HG03095 (cell line): ENCODE measurements at regions not wholly inside any gene's neighbourhood (a gene's known extent, or its start where the extent isn't known, plus 50 kb on each side); places are given as distances from the start of the nearest gene placed in this dataset.
"Not testable (repeated sequence)": the region's sequence is repeated elsewhere in the genome, so short reads cannot be mapped to it uniquely, and the experiment has no call there.

ENCODE experiments used
- ATAC-seq: cut with Tn5 transposase; IDR thresholded peaks from one replicate; pipeline ENCODE4 v1.9.1; 2021; ENCODE audit warnings: moderate library complexity; ENCODE audit not compliant: unreplicated experiment

GRCh38 chr3:143175940-143176894 is 56.6 kb downstream of the CHST2 start:
- not testable (repeated sequence) for ATAC-seq

GRCh38 chr3:143177965-143178364 is 58.4 kb downstream of the CHST2 start:
- not testable (repeated sequence) for ATAC-seq

- ATAC-seq: not testable (repeated sequence)
Observed at GRCh38 chr3:143178775-143179548, 59.4 kb downstream of the CHST2 start.

- no peak for ATAC-seq
Observed at GRCh38 chr3:143179603-143180002, 60.0 kb downstream of the CHST2 start.

- ATAC-seq: not testable (repeated sequence)
Observed at GRCh38 chr3:143180860-143181259, 61.3 kb downstream of the CHST2 start.

- ATAC-seq: not testable (repeated sequence)
Observed at GRCh38 chr3:143181977-143182376, 62.4 kb downstream of the CHST2 start.

GRCh38 chr3:143182866-143183664 is 63.5 kb downstream of the CHST2 start:
- ATAC-seq: no peak

GRCh38 chr3:143183665-143183964 is 64.0 kb downstream of the CHST2 start:
- ATAC-seq: no peak

GRCh38 chr3:143184099-143184498 is 64.5 kb downstream of the CHST2 start:
- ATAC-seq: no peak

GRCh38 chr3:143185401-143185800 is 65.8 kb downstream of the CHST2 start:
- ATAC-seq: no peak

- no peak for ATAC-seq
Observed at GRCh38 chr3:143187111-143187510, 67.5 kb downstream of the CHST2 start.

- no peak for ATAC-seq
Observed at GRCh38 chr3:143188881-143189280, 69.3 kb downstream of the CHST2 start.

- ATAC-seq: no peak
Observed at GRCh38 chr3:143190101-143190500, 70.5 kb downstream of the CHST2 start.

- ATAC-seq: no peak
Observed at GRCh38 chr3:143192193-143192592, 72.6 kb downstream of the CHST2 start.

- ATAC-seq: no peak
Observed at GRCh38 chr3:143200001-143200924, 80.7 kb downstream of the CHST2 start.

GRCh38 chr3:143201045-143201444 is 81.5 kb downstream of the CHST2 start:
- ATAC-seq: no peak

GRCh38 chr3:143201870-143202752 is 82.5 kb downstream of the CHST2 start:
- no peak for ATAC-seq

- no peak for ATAC-seq
Observed at GRCh38 chr3:143203142-143203541, 83.6 kb downstream of the CHST2 start.

GRCh38 chr3:143203848-143204247 is 84.3 kb downstream of the CHST2 start:
- ATAC-seq: no peak
